NT2/D1 (cell line): ENCODE measurements at regions not wholly inside any gene's neighbourhood (a gene's known extent, or its start where the extent isn't known, plus 50 kb on each side); places are given as distances from the start of the nearest gene placed in this dataset.

Experiments used
- SUZ12 ChIP-seq: IDR thresholded peaks from 2 replicates; pipeline ENCODE4 v1.6.1; 2011; ENCODE audit not compliant: insufficient read length, insufficient read depth; ENCODE audit errors: extremely low read depth
- YY1 ChIP-seq: IDR thresholded peaks from 2 replicates; pipeline ENCODE4 v1.6.1; 2011; ENCODE audit not compliant: insufficient read length, insufficient read depth

GRCh38 chr1:148354913-148355308 lies 128.2 kb downstream of the PPIAL4G start:
- TF ChIP-seq SUZ12 = no peak
- TF ChIP-seq YY1 = no peak
